ENCODE measurements at regions not wholly inside any gene's neighbourhood (a gene's known extent, or its start where the extent isn't known, plus 50 kb on each side); places are given as distances from the start of the nearest gene placed in this dataset.
"Not testable (repeated sequence)": the region's sequence is repeated elsewhere in the genome, so short reads cannot be mapped to it uniquely, and the experiment has no call there.

GRCh38 chr18:5717256-5717655 is 173.5 kb upstream of the EPB41L3 start:
- no peak for DNase-seq

GRCh38 chr18:5710676-5711075 is 166.9 kb upstream of the EPB41L3 start:
- DNase-seq = no peak

DNA sequence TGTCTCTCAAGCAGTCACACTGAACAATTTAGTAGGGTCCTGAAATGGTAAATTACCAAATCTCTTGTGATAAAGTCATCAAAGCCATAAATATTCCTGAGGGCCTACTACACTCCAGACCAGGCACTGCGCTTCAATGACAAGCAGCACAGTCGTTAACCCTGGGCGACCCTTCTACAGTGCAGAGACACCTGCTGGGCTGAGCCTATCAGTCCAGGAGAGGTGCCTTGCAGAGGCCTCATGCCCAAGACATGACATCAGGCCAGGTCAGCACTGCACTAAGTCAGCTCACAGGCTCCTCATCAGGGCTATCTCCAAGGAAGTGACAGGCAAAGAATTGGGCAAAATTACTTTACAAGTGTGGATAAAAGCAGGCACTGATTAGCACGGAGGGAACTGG is 166.4 kb upstream of the EPB41L3 start:
- DNase-seq = no peak

DNA sequence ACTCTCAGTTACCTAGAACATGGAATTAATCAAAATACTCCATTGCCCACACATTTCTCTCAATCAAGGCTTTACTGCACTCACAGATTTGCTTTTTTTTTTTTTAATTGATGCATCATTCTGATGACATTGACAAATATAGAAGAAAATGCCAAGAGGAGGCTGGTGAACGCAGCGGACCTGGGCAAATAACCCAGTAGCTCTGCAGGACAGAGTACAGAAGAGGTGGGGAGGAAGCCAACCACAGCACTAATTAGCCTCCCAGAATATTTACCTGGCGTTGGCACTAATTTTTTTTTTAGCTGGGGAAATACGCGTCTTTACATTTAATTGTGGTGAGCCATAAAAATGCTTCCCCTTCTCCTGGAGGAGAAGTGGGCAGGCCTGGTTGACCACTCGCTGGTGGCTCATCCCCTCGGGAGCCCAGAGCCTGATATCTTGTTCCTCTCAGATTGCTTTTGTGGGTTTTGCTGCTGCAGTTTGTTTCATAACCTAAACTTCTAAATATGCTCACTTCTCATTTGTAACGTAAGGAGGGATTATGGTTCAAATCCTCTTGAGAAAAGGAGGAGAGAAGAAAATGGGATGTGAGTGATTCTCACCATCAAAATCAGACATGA is 165.8 kb upstream of the EPB41L3 start:
- DNase-seq = no peak

DNA sequence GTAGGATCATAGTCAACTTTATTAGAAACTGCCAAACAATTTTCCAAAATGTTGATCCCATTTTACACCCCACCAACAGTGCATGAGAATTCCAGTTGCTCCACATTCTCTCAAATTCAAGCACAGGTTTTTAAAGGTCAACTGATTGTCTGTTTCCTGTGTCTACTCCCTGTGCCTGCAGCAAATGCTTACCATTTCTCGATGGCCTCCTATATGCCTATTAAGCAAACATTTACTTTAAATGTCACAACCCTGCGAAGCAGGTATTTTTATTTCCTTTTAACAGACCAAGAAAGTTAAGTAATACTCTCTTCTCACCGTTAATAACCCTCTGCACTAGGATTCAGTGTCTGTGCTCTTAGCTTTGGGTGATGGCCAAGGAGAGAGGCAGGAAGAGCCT is 163.8 kb upstream of the EPB41L3 start:
- DNase-seq = no peak

DNA sequence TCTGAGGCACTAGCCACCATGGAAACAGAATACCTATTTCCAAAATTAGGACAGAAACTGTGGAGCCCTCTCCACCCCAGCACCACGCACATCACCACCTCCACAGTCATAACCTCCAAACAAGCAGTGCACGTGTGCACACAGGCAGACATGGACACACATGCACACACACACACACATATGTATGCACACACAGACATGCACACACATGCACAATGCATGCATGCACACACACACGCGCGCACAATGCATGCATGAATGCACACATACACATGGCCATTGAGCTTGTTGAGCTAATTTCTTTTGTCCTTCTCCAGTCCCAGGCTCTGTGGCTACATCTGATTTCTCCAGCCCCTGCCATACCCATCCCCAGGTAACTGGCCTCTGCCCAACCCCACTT is 161.6 kb upstream of the EPB41L3 start:
- no peak for DNase-seq

DNA sequence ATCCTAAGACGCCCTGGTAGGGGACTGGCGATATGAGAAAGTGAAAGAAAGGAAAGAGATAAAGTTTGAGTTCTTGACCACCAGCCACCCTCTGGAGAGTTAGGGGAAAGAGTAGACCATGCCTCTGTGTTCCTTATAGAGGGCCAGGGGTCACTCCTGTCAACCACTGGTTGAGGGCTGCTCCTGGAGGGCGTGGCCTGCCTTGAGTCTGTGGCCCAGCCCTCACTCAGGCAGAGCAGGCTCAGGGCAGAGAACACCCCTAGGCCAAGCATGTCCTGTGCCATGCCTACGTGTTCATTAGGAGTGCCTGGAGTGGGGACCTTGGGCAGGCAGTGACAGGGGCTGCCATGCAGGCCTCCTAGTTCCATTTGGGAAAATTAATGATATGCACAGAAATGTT is 161.1 kb upstream of the EPB41L3 start:
- no peak for DNase-seq

DNA sequence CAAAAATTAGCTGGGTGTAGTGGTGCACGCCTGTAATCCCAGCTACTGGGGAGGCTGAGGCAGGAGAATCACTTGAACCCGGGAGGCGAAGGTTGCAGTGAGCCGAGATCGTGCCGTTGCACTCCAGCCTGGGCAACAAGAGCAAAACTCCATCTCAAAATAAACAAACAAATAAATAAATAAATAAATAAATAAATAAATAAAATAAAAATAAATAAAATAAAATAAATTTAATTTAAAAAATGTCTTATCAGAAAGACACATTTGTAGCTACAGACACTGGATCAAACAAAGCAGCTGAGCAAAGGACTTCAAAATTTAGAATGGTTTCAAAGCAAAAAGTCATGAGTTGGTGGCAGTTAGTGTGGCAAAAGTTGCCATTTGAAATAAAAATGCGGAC is 158.2 kb upstream of the EPB41L3 start:
- DNase-seq = not testable (repeated sequence)

DNA sequence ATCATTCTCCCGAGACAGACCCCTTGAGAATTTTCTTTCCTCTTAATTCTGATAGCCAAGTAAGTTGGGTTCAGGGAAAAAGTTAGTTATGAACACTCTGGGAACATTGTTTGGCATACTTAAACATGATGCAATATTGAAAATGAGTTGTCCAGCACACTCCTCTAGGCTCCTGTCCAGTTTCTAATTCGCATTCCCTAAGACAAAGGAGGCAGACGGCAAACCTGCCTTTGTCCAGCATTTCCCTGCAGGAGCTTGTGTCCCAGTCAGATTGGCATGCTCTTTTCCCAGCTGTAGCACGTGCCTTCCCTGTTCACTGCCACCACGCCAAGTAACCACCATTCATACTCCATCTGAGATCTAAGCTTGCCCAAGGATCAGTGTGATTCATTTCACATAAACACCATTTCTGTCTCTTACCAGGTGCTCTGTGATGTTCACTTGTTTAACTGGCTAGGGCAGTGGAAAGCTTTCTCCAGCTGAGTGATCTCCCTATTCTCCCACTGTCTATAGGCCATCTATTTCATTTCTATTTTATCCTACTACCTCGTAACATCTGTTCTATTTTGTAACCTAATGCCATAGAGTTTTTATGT is 150.0 kb upstream of the EPB41L3 start:
- peak; percentile 25 for DNase-seq

- no peak for DNase-seq
Measured at GRCh38 chr18:5678779-5679406, 135.1 kb upstream of the EPB41L3 start.

- no peak for DNase-seq
Measured at GRCh38 chr18:5678278-5678677, 134.5 kb upstream of the EPB41L3 start.

DNA sequence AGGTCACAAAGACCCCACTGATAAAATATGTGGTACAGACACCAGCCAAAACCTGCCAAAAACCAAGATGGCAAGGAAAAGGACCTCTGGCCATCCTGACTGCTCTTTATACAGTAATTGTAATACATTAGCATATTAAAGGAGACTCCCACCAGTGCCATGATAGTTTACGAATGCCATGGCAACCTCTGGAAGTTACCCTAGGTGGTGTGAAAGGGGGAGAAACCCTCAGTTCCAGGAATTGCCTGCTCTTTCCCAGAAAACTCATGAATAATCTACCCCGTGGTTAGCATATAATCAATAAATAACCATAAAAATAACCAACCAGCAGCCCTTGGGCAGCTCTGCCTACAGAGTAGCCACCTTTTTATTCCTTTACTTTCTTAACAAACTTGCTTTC is 129.8 kb upstream of the EPB41L3 start:
- DNase-seq = no peak

GRCh38 chr18:5669585-5669984 is 125.8 kb upstream of the EPB41L3 start:
- no peak for DNase-seq

DNA sequence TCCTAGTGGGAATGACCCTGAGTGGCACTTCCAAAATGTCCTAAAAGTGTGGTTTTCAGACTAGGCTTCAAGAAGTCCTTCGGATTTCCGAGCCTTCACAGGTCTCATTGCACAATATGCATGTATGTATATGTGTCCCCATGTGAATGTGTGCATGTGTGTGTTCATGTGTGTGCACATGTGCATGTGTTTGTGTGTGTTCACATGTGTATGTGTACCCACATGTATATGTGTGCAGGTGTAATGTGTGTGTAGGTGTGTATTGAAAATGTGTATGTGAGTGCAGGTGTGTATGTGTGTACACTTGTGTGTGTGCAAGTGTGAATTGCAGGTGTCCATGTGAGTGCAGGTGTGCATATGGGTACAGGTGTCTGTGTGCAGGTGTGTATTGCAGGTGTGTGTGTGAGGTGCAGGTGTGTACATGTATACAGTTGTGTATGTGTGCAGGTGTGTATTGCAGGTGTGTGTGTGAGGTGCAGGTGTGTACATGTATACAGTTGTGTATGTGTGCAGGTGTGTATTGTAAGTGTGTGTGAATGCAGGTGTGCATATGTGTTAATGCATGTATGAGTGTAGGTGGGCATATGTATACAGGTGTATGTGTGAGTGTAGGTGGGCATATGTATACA is 124.4 kb upstream of the EPB41L3 start:
- DNase-seq = no peak

DNA sequence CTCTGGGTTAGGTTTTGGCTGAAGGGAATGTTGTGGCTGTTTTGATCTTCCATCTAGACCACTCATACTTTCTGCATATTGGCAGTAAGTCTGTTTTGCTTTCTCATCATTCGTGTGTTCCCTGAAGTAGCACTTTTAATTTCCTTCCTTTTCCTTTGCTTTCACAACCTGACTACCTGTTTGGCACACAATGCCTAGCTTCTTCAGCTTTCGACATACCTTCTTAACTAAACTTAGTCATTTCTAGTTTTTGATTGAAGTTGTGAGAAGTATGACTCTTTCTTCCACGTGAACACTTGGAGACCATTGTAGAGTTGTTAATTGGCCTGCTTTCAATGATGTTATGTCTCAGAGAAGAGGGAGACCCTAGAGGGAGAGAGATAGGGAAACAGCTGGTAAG is 123.6 kb upstream of the EPB41L3 start:
- no peak for DNase-seq

DNA sequence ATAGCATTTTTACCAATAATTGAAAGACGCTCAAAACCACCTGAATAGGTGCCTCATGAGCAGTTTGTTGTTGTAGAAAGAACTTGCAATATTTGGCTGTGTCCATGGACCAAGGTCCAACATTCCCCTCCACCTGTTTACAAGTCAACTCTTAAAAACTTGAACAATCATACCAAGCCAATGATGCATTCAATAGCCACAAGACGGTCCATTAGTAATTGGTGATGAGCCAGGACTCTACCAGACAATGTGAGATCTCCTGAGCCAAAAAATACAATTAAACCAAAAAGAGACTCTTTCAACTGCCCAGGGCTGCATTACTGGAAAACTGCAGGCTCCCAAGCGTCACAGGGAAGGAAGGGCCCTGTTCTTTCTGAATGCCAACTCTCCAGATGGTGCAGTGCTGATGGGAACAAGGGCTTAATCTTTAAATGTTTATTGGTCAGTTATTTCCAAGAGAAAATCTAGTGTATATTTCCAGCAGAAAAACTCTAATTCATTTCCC is 118.8 kb upstream of the EPB41L3 start:
- no peak for DNase-seq

DNA sequence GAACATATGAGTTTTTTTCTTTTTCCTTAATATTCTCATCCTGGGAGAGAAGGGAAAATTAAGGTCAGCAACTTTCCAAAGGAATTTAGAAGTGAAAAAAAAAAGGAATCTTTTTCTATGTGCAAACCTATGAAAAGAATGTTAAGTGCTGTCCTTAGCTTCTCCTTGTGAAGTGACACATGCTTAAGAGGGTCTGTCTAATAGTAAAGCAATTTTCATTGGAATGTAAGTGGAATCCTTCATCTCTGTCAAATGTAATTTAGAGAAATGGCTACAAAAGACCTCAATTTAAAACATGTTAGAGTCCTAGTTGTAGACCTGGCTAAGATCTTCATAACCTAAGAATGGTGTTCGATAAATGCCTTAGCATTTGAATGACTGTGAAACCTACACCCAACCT is 117.4 kb upstream of the EPB41L3 start:
- DNase-seq = no peak

DNA sequence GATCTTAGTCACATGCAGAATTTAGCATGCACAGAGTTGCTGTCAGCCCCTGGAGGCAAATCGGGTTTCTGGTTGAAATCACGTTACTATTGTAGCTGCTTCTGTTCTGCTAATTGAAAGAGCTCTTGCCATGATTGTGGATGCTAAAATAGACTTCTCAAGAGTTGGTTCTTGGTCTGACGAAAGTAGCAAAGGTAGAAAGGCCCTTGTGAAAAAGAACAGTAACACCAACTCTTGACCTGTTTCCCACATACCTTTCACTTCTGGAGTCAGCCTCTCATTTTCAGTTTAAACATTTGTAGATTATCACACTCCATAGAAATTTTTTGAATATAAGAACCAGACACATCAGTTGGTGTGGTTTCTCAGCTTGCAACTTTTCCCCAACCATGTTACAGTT is 110.0 kb upstream of the EPB41L3 start:
- no peak for DNase-seq

DNA sequence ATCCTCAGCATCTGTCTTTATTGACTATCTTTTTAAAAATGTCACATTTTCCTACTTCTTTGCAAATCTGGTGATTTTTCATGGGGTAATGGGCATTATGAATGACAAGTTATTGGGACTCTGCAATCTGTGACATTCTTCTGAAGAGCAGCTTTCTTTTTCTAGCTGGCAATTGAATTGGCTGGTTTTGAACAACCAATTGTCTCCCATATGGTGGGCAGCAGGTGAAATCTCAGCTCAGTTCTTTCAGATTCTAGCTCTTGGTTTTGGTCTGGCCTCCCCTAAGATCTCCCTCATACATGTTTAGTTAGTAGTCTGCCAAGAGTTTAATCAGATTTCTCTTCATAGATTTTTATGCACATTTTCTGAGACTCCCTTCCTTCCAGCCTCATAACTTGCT is 107.9 kb upstream of the EPB41L3 start:
- DNase-seq = no peak

- DNase-seq = no peak
Measured at GRCh38 chr18:5649439-5649838, 105.6 kb upstream of the EPB41L3 start.

GRCh38 chr18:5646739-5647138 is 102.9 kb upstream of the EPB41L3 start:
- no peak for DNase-seq

DNA sequence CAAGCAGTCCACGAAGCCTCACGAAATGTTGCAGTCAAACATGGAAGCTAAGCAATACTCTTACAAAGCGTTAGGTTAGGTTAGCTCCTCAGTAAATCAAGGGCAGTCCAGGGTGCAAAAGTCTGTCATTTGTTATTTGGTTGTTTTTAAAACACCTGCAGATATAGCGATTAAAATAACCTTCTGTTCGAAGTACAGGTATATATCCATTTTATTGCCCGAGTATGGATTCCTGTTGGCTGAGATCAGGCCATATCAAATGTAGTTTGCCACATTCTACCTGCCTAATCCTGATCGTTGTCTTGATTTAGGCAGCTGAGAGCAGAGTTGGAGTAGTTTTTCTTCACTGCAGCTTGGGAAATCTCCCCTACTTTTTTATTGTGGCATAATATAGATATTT is 99.5 kb upstream of the EPB41L3 start:
- DNase-seq = no peak

DNA sequence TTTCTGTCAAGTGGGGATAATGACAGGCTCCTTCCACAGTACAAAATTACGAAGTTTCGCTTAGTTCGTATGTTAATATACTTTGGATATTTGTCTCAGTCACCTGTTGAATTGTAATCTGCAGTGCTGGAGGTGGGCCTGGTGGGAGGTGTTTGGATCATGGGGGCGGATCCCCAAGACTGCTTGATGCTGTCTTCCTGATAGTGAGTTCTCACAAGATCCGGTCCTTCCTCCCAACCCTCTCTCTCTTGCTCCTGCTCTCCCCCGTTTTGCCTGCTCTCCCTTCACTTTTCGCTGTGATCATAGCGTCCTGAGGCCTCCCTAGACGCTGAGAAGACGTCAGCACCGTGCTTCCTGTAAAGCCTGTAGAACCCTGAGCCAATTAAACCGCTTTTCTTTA is 97.1 kb upstream of the EPB41L3 start:
- no peak for DNase-seq

GRCh38 chr18:5639131-5639530 is 95.3 kb upstream of the EPB41L3 start:
- no peak for DNase-seq
